ENCODE measurements at regions not wholly inside any gene's neighbourhood (a gene's known extent, or its start where the extent isn't known, plus 50 kb on each side); places are given as distances from the start of the nearest gene placed in this dataset.
"Not testable (repeated sequence)": the region's sequence is repeated elsewhere in the genome, so short reads cannot be mapped to it uniquely, and the experiment has no call there.

DNA sequence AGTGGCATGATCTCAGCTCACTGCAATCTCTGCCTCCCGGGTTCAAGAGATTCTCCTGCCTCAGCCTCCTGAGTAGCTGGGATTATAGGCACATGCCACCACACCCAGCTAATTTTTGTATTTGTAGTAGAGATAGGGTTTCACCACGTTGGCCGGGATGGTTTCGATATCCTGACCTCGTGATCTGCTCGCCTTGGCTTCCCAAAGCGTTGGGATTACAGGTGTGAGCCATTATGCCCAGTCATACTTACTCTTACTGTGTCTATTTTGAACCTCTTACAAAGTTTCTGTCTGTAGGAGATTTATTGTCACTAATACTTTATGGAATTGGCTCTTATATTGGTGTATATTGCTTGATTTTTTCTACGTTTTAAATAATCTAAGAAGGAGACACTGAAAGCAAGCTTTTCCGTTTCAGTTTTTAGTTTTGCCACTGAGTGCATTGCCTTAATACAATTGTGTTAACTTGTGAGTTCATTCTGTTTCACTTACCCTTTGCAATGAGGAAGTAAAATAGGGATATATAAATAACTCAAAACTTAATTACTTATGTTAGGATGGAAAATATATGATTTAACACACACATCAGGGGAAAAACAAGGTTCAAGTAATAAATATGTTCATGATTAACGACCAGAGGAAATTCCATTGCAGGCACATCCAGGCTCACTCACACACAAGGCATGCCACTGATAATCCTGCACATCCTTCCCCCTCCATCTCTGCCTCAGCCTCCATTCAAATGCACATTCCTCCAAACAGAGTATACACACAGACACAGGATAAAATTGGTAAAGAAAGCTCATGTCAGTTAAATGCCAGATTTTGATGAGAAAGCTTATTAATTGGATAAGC lies 279.3 kb upstream of the RASGRP1 start:
- Histone ChIP-seq H3K36me3 (ENCODE audit: control insufficient read depth, insufficient read depth, low read length) (no peaks in the 10 kb centered on the region), H3K27me3 (ENCODE audit: control insufficient read depth, insufficient read depth, low read length) (no peaks in the 10 kb centered on the region), H3K9ac (ENCODE audit: low read depth, low read length) (no peak overlapping the region), H3K4me1 (ENCODE audit: control insufficient read depth, insufficient read depth, low read length) (no peaks in the 10 kb centered on the region), H3K9me3 (ENCODE audit: control insufficient read depth, insufficient read depth, low read length) (no peaks in the 10 kb centered on the region), H3K4me3 (ENCODE audit: low read depth, low read length) (no peak overlapping the region)

DNA sequence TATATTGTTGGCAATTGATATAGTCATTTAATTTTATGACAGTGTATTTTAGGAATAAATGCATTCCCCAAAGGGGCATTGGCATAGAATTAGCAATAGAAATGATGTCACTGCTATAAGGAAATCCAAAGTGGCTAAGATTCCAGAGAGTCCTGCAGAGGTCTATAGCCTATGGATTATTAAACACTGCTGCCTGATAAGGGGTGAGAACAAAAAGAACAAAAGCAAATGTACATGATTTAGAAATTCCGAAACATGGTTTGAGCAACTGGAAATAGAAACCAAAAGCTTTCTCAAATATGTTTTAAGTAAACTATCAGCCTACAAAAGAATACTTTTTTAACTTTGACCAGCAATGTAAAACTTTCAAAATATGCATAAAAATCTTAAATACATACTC lies 280.1 kb upstream of the RASGRP1 start:
- no peaks in the 10 kb centered on the region for H3K9me3 ChIP-seq (ENCODE audit: control insufficient read depth, insufficient read depth, low read length)
- H3K9ac ChIP-seq (ENCODE audit: low read depth, low read length) = no peak overlapping the region
- H3K4me1 ChIP-seq (ENCODE audit: control insufficient read depth, insufficient read depth, low read length) = no peaks in the 10 kb centered on the region
- no peaks in the 10 kb centered on the region for H3K36me3 ChIP-seq (ENCODE audit: control insufficient read depth, insufficient read depth, low read length)
- H3K4me3 ChIP-seq (ENCODE audit: low read depth, low read length) = no peak overlapping the region
- H3K27me3 ChIP-seq (ENCODE audit: control insufficient read depth, insufficient read depth, low read length) = no peaks in the 10 kb centered on the region

DNA sequence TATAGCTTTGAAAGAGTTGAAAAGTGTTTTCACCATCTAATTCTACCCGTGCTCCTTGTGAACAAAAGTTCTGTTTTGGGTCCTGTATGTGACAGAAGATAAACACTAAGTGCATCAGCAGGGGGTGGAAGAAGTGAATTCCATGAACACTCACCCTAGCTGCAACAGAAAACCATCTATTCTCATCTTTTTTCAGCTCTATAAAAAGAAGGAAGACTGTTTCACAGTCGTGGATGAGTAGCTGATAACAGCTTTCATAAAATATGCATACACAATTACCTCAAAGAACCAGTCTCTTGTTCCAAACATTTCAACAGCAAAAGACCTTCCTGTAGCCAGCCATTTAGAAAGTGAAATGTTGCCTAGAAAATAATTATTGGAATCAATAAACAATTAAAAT lies 281.7 kb upstream of the RASGRP1 start:
- Histone ChIP-seq H3K4me3 (ENCODE audit: low read depth, low read length) (no peak overlapping the region), H3K9me3 (ENCODE audit: control insufficient read depth, insufficient read depth, low read length) (no peaks in the 10 kb centered on the region), H3K4me1 (ENCODE audit: control insufficient read depth, insufficient read depth, low read length) (no peaks in the 10 kb centered on the region), H3K27me3 (ENCODE audit: control insufficient read depth, insufficient read depth, low read length) (no peaks in the 10 kb centered on the region), H3K9ac (ENCODE audit: low read depth, low read length) (no peak overlapping the region), H3K36me3 (ENCODE audit: control insufficient read depth, insufficient read depth, low read length) (no peaks in the 10 kb centered on the region)

DNA sequence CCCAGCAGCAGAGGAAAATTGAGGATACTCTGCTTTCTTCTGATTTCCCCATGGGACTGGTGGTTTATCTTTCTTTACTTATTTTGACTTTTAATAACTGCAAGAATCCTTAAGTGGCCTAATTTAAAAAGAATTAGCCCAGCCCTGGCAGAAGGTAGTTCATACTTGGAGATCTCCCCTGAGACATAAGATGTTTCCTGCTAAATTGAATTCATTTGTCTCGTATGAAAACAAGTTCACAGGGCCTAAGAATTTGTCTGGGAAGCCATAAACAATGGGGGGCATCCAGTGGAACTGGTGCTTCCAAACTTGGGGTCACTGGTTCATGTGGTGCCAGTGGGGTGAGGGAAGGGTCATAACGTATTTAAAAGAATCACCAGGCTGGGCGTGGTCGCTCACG lies 283.1 kb upstream of the RASGRP1 start:
- Histone ChIP-seq H3K27me3 (ENCODE audit: control insufficient read depth, insufficient read depth, low read length) (no peaks in the 10 kb centered on the region), H3K4me1 (ENCODE audit: control insufficient read depth, insufficient read depth, low read length) (no peaks in the 10 kb centered on the region), H3K9me3 (ENCODE audit: control insufficient read depth, insufficient read depth, low read length) (no peaks in the 10 kb centered on the region), H3K4me3 (ENCODE audit: low read depth, low read length) (no peak overlapping the region), H3K9ac (ENCODE audit: low read depth, low read length) (no peak overlapping the region), H3K36me3 (ENCODE audit: control insufficient read depth, insufficient read depth, low read length) (no peaks in the 10 kb centered on the region)

DNA sequence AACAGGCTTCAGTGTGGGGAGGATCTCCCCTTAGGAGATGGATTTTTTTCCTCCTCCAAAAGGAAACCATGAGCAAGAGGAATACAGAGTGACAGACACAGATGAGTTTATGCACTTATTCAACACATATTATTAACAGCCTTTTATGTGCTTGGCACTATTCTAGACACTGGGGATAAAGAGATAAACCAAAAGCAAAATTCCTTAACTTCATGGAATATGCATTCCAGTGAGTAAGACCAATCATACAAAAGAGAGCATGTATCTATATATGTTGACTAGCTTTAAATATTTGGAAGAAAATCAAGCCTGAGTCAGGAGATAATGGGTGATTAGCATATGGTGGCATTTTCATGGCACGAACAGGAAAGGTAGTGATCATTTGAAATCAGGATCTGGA lies 284.4 kb upstream of the RASGRP1 start:
- Histone ChIP-seq H3K9me3 (ENCODE audit: control insufficient read depth, insufficient read depth, low read length) (no peaks in the 10 kb centered on the region), H3K9ac (ENCODE audit: low read depth, low read length) (no peak overlapping the region), H3K4me3 (ENCODE audit: low read depth, low read length) (no peak overlapping the region), H3K27me3 (ENCODE audit: control insufficient read depth, insufficient read depth, low read length) (no peaks in the 10 kb centered on the region), H3K4me1 (ENCODE audit: control insufficient read depth, insufficient read depth, low read length) (no peaks in the 10 kb centered on the region), H3K36me3 (ENCODE audit: control insufficient read depth, insufficient read depth, low read length) (no peaks in the 10 kb centered on the region)

DNA sequence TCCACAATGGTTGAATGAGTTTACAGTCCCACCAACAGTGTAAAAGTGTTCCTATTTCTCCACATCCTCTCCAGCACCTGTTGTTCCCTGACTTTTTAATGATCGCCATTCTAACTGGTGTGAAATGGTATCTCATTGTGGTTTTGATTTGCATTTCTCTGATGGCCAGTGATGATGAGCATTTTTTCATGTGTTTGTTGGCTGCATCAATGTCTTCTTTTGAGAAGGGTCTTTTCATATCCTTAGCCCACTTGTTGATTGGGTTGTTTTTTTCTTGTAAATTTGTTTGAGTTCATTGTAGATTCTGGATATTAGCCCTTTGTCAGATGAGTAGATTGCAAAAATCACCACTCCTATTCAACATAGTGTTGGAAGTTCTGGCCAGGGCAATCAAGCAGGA lies 287.6 kb upstream of the RASGRP1 start:
- not testable (repeated sequence) for H3K9me3 ChIP-seq (ENCODE audit: control insufficient read depth, insufficient read depth, low read length); H3K36me3 ChIP-seq (ENCODE audit: control insufficient read depth, insufficient read depth, low read length); H3K4me1 ChIP-seq (ENCODE audit: control insufficient read depth, insufficient read depth, low read length); H3K9ac ChIP-seq (ENCODE audit: low read depth, low read length); H3K4me3 ChIP-seq (ENCODE audit: low read depth, low read length); H3K27me3 ChIP-seq (ENCODE audit: control insufficient read depth, insufficient read depth, low read length)

DNA sequence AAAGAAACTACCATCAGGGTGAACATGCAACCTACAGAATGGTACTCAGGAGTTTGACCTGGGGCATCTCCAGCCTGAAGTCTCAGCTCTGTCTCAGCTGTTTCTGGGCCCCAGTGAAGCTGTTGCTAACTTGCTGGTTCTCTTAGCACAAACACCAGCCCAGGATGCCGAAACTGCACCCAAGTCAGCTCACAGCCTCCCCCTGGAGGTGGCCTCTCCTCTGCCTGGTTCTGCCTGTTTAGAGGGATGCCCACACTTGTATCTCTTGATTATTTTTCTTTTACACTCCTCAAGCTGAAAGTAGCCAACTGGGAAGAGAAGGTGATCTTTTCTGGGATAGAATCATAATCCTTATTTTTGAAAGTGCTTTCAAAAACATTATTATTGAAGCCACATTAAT lies 289.0 kb upstream of the RASGRP1 start:
- Histone ChIP-seq H3K27me3 (ENCODE audit: control insufficient read depth, insufficient read depth, low read length) (no peaks in the 10 kb centered on the region), H3K9me3 (ENCODE audit: control insufficient read depth, insufficient read depth, low read length) (no peaks in the 10 kb centered on the region), H3K9ac (ENCODE audit: low read depth, low read length) (no peak overlapping the region), H3K36me3 (ENCODE audit: control insufficient read depth, insufficient read depth, low read length) (no peaks in the 10 kb centered on the region), H3K4me3 (ENCODE audit: low read depth, low read length) (no peak overlapping the region), H3K4me1 (ENCODE audit: control insufficient read depth, insufficient read depth, low read length) (no peaks in the 10 kb centered on the region)

DNA sequence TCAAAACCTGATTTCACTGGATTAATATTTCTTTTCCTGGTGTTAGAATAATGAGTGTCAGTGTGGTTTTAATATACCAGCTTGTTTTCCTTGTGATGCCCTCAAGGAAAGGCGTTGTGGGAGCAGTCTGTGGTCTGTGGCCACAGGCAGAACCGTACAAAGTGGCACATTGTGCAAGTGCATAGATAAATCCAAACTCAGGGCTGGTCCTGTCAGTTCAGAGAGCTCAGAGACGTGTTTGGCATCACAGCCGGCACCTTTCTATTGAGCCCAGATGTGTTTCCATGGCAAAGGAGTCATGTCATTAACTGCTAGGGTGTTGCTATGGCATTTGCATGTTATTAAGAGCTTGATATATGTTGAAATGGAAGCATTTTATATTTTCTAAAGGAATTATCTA lies 289.9 kb upstream of the RASGRP1 start:
- H3K4me3 ChIP-seq (ENCODE audit: low read depth, low read length) = no peak overlapping the region
- no peak overlapping the region for H3K9ac ChIP-seq (ENCODE audit: low read depth, low read length)
- no peaks in the 10 kb centered on the region for H3K27me3 ChIP-seq (ENCODE audit: control insufficient read depth, insufficient read depth, low read length)
- no peaks in the 10 kb centered on the region for H3K36me3 ChIP-seq (ENCODE audit: control insufficient read depth, insufficient read depth, low read length)
- no peaks in the 10 kb centered on the region for H3K9me3 ChIP-seq (ENCODE audit: control insufficient read depth, insufficient read depth, low read length)
- H3K4me1 ChIP-seq (ENCODE audit: control insufficient read depth, insufficient read depth, low read length) = no peaks in the 10 kb centered on the region

DNA sequence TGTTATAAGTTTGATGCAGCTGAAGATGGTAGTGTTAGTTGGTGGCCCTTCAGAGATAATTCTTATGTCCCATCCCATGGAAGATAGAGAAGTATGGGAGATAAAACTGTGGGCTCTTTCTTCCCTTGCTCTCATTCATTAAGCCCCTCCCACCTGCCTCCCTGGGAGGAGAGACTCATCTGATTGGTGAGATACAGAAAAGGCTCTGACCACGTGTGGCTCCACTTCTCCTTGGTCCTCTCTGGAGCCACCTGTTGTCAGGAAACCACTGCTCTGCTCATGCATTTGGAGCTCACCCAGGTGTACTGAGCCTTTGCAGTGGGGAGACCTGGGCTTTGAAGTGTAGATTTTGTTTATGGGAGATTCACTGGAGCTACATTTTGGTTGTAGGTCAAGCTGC lies 293.2 kb upstream of the RASGRP1 start:
- Histone ChIP-seq H3K9me3 (ENCODE audit: control insufficient read depth, insufficient read depth, low read length) (no peaks in the 10 kb centered on the region), H3K4me3 (ENCODE audit: low read depth, low read length) (no peak overlapping the region), H3K36me3 (ENCODE audit: control insufficient read depth, insufficient read depth, low read length) (no peaks in the 10 kb centered on the region), H3K4me1 (ENCODE audit: control insufficient read depth, insufficient read depth, low read length) (no peaks in the 10 kb centered on the region), H3K9ac (ENCODE audit: low read depth, low read length) (no peak overlapping the region), H3K27me3 (ENCODE audit: control insufficient read depth, insufficient read depth, low read length) (no peaks in the 10 kb centered on the region)

DNA sequence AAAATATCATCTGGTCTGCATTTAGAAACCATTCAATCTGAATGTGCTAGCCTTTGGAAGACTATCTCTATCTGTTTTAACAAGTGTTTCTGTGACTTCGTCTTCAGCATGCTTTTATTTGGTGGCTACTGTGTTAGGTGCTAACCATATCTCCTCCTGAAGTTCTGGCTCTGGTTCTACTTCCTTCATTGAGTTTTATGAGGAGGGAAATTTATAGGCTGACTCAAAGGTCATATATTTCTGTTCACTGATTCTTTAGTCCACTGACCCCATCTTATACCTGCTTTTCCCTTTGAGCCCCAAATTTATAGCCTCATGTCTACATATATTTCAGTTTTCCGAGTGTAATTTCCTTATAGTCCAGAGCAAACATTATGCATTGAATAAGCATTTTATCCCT lies 295.0 kb upstream of the RASGRP1 start:
- Histone ChIP-seq H3K36me3 (ENCODE audit: control insufficient read depth, insufficient read depth, low read length) (no peaks in the 10 kb centered on the region), H3K9ac (ENCODE audit: low read depth, low read length) (no peak overlapping the region), H3K4me1 (ENCODE audit: control insufficient read depth, insufficient read depth, low read length) (no peaks in the 10 kb centered on the region), H3K27me3 (ENCODE audit: control insufficient read depth, insufficient read depth, low read length) (no peaks in the 10 kb centered on the region), H3K4me3 (ENCODE audit: low read depth, low read length) (no peak overlapping the region), H3K9me3 (ENCODE audit: control insufficient read depth, insufficient read depth, low read length) (no peaks in the 10 kb centered on the region)

DNA sequence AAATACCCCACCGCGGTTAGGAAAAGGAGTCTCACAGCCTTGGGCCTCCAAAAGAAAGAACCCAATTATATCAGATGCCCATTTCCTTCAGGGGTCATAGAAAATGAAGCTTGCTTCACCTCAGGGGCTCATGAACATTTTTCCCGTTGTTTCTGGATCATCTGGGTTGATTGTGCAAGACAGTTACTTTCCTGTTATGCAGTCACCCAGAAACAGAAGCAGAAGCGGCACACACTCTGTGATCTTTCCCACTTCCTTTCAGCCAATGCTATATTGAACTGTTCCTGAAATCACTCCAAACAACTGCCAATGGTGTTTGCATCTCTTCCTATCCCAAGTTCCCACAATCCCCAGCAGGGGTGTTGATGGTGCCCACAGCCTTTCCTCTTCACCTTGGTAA lies 295.6 kb upstream of the RASGRP1 start:
- H3K9me3 ChIP-seq (ENCODE audit: control insufficient read depth, insufficient read depth, low read length) = no peaks in the 10 kb centered on the region
- no peaks in the 10 kb centered on the region for H3K36me3 ChIP-seq (ENCODE audit: control insufficient read depth, insufficient read depth, low read length)
- H3K4me3 ChIP-seq (ENCODE audit: low read depth, low read length) = no peak overlapping the region
- no peaks in the 10 kb centered on the region for H3K27me3 ChIP-seq (ENCODE audit: control insufficient read depth, insufficient read depth, low read length)
- H3K4me1 ChIP-seq (ENCODE audit: control insufficient read depth, insufficient read depth, low read length) = peaks cover 2% of the 10 kb centered on the region
- H3K9ac ChIP-seq (ENCODE audit: low read depth, low read length) = no peak overlapping the region

DNA sequence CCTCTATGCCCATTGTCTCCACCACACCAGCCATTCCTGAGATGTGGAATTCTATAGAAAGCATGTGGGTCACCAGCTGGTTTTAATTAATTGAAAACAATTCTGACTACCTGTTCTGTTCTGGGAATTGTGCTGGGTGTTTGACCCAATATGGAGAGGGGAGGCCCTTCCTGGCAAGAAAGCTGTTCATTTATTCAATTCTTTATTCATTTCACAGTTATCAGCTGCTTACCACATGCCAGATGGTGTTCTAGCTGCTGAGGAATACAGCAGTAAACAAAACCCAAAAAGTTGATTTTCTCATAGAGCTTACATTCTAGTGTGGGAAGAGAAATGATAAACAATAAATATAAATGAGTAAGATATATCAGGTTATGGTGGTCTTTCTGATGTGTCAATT lies 296.1 kb upstream of the RASGRP1 start:
- Histone ChIP-seq H3K4me3 (ENCODE audit: low read depth, low read length) (no peak overlapping the region), H3K9ac (ENCODE audit: low read depth, low read length) (no peak overlapping the region), H3K4me1 (ENCODE audit: control insufficient read depth, insufficient read depth, low read length) (peaks cover 2% of the 10 kb centered on the region), H3K9me3 (ENCODE audit: control insufficient read depth, insufficient read depth, low read length) (no peaks in the 10 kb centered on the region), H3K36me3 (ENCODE audit: control insufficient read depth, insufficient read depth, low read length) (no peaks in the 10 kb centered on the region), H3K27me3 (ENCODE audit: control insufficient read depth, insufficient read depth, low read length) (no peaks in the 10 kb centered on the region)
